BJ (cell line): ENCODE measurements at regions not wholly inside any gene's neighbourhood (a gene's known extent, or its start where the extent isn't known, plus 50 kb on each side); places are given as distances from the start of the nearest gene placed in this dataset.

Experiments
- CTCF ChIA-PET: fragments of 350-600 bp; formaldehyde crosslinking; extraction: SDS; loops from one replicate; lab custom pipeline; 2021; ENCODE audit warnings: antibody characterized with exemption, inconsistent platforms; lab: Yijun Ruan, JAX
- POLR2A ChIA-PET: fragments of 300-600 bp; sonication (Branson Sonifier 250); formaldehyde crosslinking; extraction: SDS; loops from one replicate; lab custom pipeline; 2021; ENCODE audit warnings: antibody characterized with exemption; lab: Charles Lee
- DNase-seq: peaks from one replicate; pipeline ENCODE4 v3.0.0-alpha.2; 2011; ENCODE audit warnings: low read depth
- H3K27me3 ChIP-seq: 2 replicates; pipeline ENCODE4 v1.6.0; 2011; ENCODE audit warnings: low read length; ENCODE audit not compliant: control insufficient read depth, insufficient read depth
- H3K36me3 ChIP-seq: 2 replicates; pipeline ENCODE4 v1.5.1; 2011; ENCODE audit warnings: low read length; ENCODE audit not compliant: control insufficient read depth, insufficient read depth
- H3K4me3 ChIP-seq: 2 replicates; pipeline ENCODE4 v1.5.1; 2011; ENCODE audit warnings: low read depth, mild to moderate bottlenecking, control low read depth, low read length
- TF ChIP-seq, protein P1 (sequence below): IDR thresholded peaks from 2 replicates; pipeline ENCODE4 v1.5.1; 2011; ENCODE audit warnings: low read depth, mild to moderate bottlenecking, control low read depth, inconsistent platforms, low read length, moderate library complexity; ENCODE audit not compliant: insufficient read depth

DNA sequence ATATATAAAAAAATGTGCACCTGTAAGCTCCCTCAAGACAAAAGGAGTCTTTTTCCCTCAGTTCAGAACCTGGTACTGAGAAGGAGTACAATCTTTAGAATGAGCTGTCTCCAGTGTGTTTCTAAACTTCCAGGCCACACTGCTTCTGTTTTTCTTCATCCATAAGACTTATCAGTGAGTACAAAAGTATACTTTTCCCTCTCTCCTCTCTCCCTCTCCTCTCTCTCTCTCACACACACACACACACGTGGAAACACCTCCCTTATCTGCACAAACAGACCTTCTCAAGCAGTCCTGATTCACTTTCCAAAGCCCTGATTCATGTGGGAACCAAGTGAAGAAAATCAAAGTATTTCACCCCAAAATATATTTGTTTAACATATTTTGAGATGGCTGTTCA lies 220.7 kb upstream of the UBASH3B start:
- Histone ChIP-seq H3K27me3 (peaks cover 6% of the 10 kb centered on the region), H3K4me3 (no peak overlapping the region), H3K36me3 (no peaks in the 10 kb centered on the region)
- DNase-seq = no peak
- TF ChIP-seq, protein P1, sequence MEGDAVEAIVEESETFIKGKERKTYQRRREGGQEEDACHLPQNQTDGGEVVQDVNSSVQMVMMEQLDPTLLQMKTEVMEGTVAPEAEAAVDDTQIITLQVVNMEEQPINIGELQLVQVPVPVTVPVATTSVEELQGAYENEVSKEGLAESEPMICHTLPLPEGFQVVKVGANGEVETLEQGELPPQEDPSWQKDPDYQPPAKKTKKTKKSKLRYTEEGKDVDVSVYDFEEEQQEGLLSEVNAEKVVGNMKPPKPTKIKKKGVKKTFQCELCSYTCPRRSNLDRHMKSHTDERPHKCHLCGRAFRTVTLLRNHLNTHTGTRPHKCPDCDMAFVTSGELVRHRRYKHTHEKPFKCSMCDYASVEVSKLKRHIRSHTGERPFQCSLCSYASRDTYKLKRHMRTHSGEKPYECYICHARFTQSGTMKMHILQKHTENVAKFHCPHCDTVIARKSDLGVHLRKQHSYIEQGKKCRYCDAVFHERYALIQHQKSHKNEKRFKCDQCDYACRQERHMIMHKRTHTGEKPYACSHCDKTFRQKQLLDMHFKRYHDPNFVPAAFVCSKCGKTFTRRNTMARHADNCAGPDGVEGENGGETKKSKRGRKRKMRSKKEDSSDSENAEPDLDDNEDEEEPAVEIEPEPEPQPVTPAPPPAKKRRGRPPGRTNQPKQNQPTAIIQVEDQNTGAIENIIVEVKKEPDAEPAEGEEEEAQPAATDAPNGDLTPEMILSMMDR = no peak
- POLR2A ChIA-PET = no interaction called here
- CTCF ChIA-PET = no interaction called here

DNA sequence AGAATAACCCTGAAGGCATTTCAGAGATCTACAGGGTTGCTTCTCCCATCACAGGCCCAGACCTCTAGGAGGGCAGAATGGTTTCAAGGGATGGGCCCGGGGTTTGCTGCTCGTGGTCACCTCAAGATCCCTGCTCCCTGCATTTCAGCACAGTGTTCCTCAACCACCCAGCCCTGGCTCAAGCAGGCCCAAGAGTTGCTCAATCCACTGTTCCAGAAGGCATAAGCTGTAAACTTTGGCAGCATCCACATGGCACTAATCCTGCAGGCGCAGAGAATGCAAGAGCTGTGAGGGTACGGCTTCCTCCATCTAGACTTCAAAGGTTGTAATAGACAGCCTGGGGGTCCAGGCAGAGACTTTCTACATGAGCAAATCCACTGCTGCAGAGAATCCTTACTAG lies 225.0 kb upstream of the UBASH3B start:
- H3K4me3 ChIP-seq = no peak overlapping the region
- ChIA-PET POLR2A (no interaction called here), CTCF (interaction anchor here (0.6 to 1.4 kb wide), 2 partner anchors 26 to 96 kb away, joined by 3 to 4 read pairs; no protein-coding TSS in a partner anchor)
- TF ChIP-seq, protein P1 = no peak
- no peaks in the 10 kb centered on the region for H3K36me3 ChIP-seq
- 0 out of 2 replicates have a peak, but pooled peaks cover 1% of the 10 kb centered on the region for H3K27me3 ChIP-seq
- DNase-seq = no peak

DNA sequence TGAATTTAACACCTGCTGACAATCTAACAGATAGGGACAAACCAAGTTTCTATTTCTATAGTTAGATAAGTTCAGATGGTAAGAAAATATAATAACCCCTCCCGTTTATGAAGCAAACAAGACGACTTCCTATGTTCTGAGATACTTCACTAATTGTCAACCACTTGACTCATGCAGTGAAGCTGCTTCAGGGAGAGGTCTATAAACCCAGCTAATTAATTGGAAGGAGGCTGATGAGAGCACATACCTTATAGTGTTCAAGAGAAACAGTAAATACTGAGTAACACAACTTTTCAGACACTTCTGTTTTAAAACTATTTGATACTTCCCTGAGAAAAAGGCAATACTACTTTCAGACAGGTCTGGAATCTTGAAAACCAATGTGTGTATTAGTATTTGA lies 229.4 kb upstream of the UBASH3B start:
- no peak overlapping the region for H3K4me3 ChIP-seq
- no peaks in the 10 kb centered on the region for H3K36me3 ChIP-seq
- no peak for DNase-seq
- peaks cover 6% of the 10 kb centered on the region for H3K27me3 ChIP-seq
- TF ChIP-seq, protein P1 = no peak
- ChIA-PET CTCF (interaction anchor here (0.6 to 1.7 kb wide), 3 partner anchors 10 to 131 kb away, joined by 3 to 4 read pairs (median 3); no protein-coding TSS in a partner anchor), POLR2A (no interaction called here)

DNA sequence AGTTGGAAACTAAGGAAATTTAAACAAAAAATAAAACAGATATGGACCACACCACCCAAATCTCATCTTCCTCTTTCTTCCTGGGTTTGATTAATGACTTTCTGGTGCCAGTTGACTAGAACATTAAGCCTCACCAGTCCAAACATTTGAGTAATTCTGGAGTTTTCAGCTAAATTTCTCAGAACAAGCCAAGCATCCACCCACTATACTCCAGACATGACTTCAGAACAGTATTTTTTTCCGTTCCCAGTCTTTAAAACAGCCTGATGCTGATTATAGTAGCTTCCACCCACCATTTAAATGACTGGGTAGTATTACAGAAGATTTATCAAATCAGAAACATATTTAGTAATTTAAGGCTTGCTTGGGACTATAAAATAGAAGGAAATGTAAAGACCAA lies 230.9 kb upstream of the UBASH3B start:
- ChIA-PET CTCF (no interaction called here), POLR2A (no interaction called here)

DNA sequence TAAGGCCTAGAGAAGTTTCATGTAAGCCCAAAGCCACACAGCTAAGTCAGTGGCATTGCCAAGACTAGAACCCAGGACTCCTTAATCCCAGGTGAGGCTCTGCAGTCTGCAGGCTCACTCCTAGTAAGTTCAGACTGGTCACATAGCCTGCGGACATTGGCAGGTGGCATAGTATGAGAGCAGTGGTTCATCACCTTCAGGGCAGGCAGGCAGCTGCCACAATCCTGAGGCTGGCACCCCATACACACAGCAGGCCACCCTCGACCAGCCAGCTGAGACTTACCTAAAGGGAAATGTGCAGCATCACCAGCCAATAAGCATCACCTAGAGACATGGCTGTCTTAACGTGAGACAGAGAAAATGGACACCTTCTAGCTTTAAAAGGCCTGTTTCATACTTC lies 231.6 kb upstream of the UBASH3B start:
- ChIA-PET CTCF (no interaction called here), POLR2A (no interaction called here)
- no peak for DNase-seq
- Histone ChIP-seq H3K36me3 (no peaks in the 10 kb centered on the region), H3K4me3 (no peak overlapping the region), H3K27me3 (peaks cover 6% of the 10 kb centered on the region)
- TF ChIP-seq, protein P1 = no peak

More for the DNA sequence above, 230.9 kb upstream of the UBASH3B start:
- no peak for DNase-seq
- TF ChIP-seq, protein P1 = no peak
- no peaks in the 10 kb centered on the region for H3K36me3 ChIP-seq
- H3K27me3 ChIP-seq = peaks cover 6% of the 10 kb centered on the region
- H3K4me3 ChIP-seq = no peak overlapping the region
